Tibial nerve (tissue), 3 donors: ENCODE measurements at regions not wholly inside any gene's neighbourhood (a gene's known extent, or its start where the extent isn't known, plus 50 kb on each side); places are given as distances from the start of the nearest gene placed in this dataset.

ENCODE experiments used
- CTCF ChIP-seq, 5 experiments: fragments of 200-600 bp in 3 of 5; fragments of 450-650 bp in 2 of 5; sonication (generic) in 3 of 5; IDR thresholded peaks; one replicate each; pipeline ENCODE4 v1.5.1; 2016 to 2019; ENCODE audit warnings: antibody characterized with exemption in 5 of 5, mild to moderate bottlenecking in 3 of 5, moderate library complexity in 2 of 5
- POLR2A ChIP-seq, 2 donors: fragments of 450-650 bp; IDR thresholded peaks; one replicate each; pipeline ENCODE4 v1.6.1; 2017; ENCODE audit warnings: antibody characterized with exemption in 2 of 2, mild to moderate bottlenecking in 2 of 2, moderate library complexity in 2 of 2

- TF ChIP-seq CTCF (IDR thresholded peaks at IDR 0.05) (no peak), POLR2A (IDR thresholded peaks at IDR 0.05) (no peak)
Measured at GRCh38 chr6:113599444-113599843, 257.7 kb upstream of the MARCKS start.
